Ovary (tissue), 7 donors: ENCODE measurements at regions not wholly inside any gene's neighbourhood (a gene's known extent, or its start where the extent isn't known, plus 50 kb on each side); places are given as distances from the start of the nearest gene placed in this dataset.

Experiments used
- DNase-seq, 5 donors: peaks; one replicate each; pipeline ENCODE4 v3.0.0-alpha.2; 2019 to 2020
- H3K27ac ChIP-seq, 2 donors: fragments of 200-600 bp; one replicate each; pipeline versions ENCODE4 v1.5.1 to v1.8.0; 2019 to 2022
- H3K27me3 ChIP-seq: fragments of 200-600 bp; one replicate; pipeline ENCODE4 v1.8.0; 2022
- H3K36me3 ChIP-seq: fragments of 200-600 bp; sonication (generic); one replicate; pipeline ENCODE4 v1.5.1; 2019
- H3K4me1 ChIP-seq: one replicate; pipeline ENCODE4 v1.8.1; 2013; ENCODE audit warnings: mild to moderate bottlenecking, moderate library complexity; ENCODE audit not compliant: insufficient read depth
- H3K4me3 ChIP-seq: fragments of 200-600 bp; sonication (generic); one replicate; pipeline ENCODE4 v1.5.1; 2017
- H3K9me3 ChIP-seq, 2 donors: fragments of 200-600 bp in 1 of 2; sonication (generic) in 1 of 2; one replicate each; pipeline versions ENCODE4 v1.5.1 to v1.8.1; 2013 to 2019; ENCODE audit warnings: mild to moderate bottlenecking in 1 of 2, moderate library complexity in 1 of 2
- EP300 ChIP-seq: sonication (generic); formaldehyde crosslinking; IDR thresholded peaks from one replicate; pipeline ENCODE4 v1.6.1; 2017; ENCODE audit warnings: antibody characterized with exemption
- POLR2A ChIP-seq: fragments of 450-650 bp; IDR thresholded peaks from one replicate; pipeline ENCODE4 v1.6.1; 2017; ENCODE audit warnings: antibody characterized with exemption, mild to moderate bottlenecking, moderate library complexity
- WGBS, 3 donors: extraction: QIAGEN DNeasy Blood & Tissue Kit in 1 of 3; methylation state at CpG; one replicate each; pipeline versions ENCODE4 v1.1.5 to v1.1.7; 2013 to 2017; 5-methylcytosine and 5-hydroxymethylcytosine counted together
- intact Hi-C, 4 donors: fragments of 100-400 bp; cut with DNase I; formaldehyde crosslinking; loops; one replicate each; pipeline versions ENCODE4 v1.11.0 to v1.15.1; 2022 to 2023
- TF ChIP-seq, protein P1 (sequence below), 3 donors: fragments of 450-650 bp in 2 of 3; fragments of 200-600 bp in 1 of 3; IDR thresholded peaks; one replicate each; pipeline versions ENCODE4 v1.5.1 to v1.8.0; 2016 to 2022; ENCODE audit warnings: antibody characterized with exemption in 3 of 3, mild to moderate bottlenecking in 1 of 3
- donor health status: DM: no; HTN: no; CAD: no; lungs with moderate emphysema.
- donor health status: DM: no; HTN: no; CAD: no.
- donor health status: Bipolar disorder and iron deficiency.
- donor health status: DM: no; HTN: no; CAD: no.
- donor health status: DM: yes; HTN: yes; CAD: no.

- no peaks in the 10 kb centered on the region for H3K36me3 ChIP-seq
- intact Hi-C loops: no loop called here
- H3K4me1 ChIP-seq: no peaks in the 10 kb centered on the region
- H3K9me3 ChIP-seq: no peaks in the 10 kb centered on the region
- no peak overlapping the region for H3K4me3 ChIP-seq
- 75 to 83% (median 75%) methylated on average over 21 of the region's 21 CpGs for WGBS, 3 donors
- H3K27me3 ChIP-seq: no peaks in the 10 kb centered on the region
- TF ChIP-seq EP300 (no peak), POLR2A (no peak)
- TF ChIP-seq, protein P1, sequence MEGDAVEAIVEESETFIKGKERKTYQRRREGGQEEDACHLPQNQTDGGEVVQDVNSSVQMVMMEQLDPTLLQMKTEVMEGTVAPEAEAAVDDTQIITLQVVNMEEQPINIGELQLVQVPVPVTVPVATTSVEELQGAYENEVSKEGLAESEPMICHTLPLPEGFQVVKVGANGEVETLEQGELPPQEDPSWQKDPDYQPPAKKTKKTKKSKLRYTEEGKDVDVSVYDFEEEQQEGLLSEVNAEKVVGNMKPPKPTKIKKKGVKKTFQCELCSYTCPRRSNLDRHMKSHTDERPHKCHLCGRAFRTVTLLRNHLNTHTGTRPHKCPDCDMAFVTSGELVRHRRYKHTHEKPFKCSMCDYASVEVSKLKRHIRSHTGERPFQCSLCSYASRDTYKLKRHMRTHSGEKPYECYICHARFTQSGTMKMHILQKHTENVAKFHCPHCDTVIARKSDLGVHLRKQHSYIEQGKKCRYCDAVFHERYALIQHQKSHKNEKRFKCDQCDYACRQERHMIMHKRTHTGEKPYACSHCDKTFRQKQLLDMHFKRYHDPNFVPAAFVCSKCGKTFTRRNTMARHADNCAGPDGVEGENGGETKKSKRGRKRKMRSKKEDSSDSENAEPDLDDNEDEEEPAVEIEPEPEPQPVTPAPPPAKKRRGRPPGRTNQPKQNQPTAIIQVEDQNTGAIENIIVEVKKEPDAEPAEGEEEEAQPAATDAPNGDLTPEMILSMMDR (IDR thresholded peaks at IDR 0.05): no peak
- DNase-seq: no peak
- no peak overlapping the region for H3K27ac ChIP-seq
These were observed 93.5 kb upstream of the MED13L start for GRCh38 chr12:116370886-116371580.

- H3K36me3 ChIP-seq: no peaks in the 10 kb centered on the region
- intact Hi-C loops: no loop called here
- no peak for DNase-seq
These were observed 95.3 kb upstream of the MED13L start for GRCh38 chr12:116372815-116373214.

DNA sequence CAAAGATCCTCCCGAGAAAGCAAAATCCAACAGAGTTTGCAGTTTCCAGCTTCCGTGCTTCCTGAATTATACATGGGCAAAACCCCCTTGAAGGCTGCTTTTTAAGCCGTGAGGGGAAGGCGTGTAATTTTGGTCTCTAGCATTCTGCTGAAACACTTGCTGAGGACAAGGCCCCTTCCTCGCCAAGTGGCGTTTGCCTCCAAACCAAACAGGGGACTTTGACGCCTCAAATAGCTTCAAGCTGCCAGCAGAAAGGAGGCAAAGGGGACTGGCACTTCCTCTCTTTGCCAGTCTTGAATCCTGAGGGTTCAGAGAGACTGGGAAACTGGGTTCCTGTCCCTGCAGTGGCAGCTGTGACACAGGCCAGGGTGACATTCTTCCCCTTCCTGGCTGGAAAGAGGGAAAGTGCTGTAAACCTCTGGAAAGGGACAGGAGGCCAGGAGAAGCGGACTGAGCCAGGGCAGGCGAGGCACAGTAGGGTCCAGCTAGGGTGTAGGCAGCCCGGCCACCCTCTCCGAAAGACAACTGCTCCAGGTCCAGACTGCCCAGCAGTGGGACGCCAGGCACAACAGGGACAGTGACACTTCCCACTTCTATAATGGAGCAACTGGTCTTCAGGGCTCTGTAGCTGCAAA is 96.2 kb upstream of the MED13L start:
- H3K4me1 ChIP-seq: no peaks in the 10 kb centered on the region
- no peaks in the 10 kb centered on the region for H3K9me3 ChIP-seq
- H3K36me3 ChIP-seq: no peaks in the 10 kb centered on the region
- DNase-seq: no peak
- H3K27ac ChIP-seq: no peak overlapping the region
- intact Hi-C loops: no loop called here
- WGBS, 3 donors: 77 to 84% (median 77%) methylated on average over 12 of the region's 12 CpGs
- H3K4me3 ChIP-seq: no peak overlapping the region
- H3K27me3 ChIP-seq: no peaks in the 10 kb centered on the region
- TF ChIP-seq, protein P1 (IDR thresholded peaks at IDR 0.05): no peak
- no peak for TF ChIP-seq EP300
- TF ChIP-seq POLR2A: no peak

More at GRCh38 chr12:116372815-116373214, 95.3 kb upstream of the MED13L start:
- TF ChIP-seq EP300: no peak
- TF ChIP-seq, protein P1 (IDR thresholded peaks at IDR 0.05): no peak
- no peak for TF ChIP-seq POLR2A
- Histone ChIP-seq H3K27ac (no peak overlapping the region), H3K4me1 (no peaks in the 10 kb centered on the region), H3K27me3 (no peaks in the 10 kb centered on the region), H3K4me3 (no peak overlapping the region), H3K9me3 (no peaks in the 10 kb centered on the region)
- 85 to 89% (median 85%) methylated on average over 6 of the region's 6 CpGs for WGBS, 3 donors

GRCh38 chr12:116374207-116374606 is 96.7 kb upstream of the MED13L start:
- intact Hi-C loops: no loop called here
- Histone ChIP-seq H3K27ac (no peak overlapping the region), H3K4me3 (no peak overlapping the region), H3K36me3 (no peaks in the 10 kb centered on the region), H3K4me1 (no peaks in the 10 kb centered on the region), H3K9me3 (no peaks in the 10 kb centered on the region), H3K27me3 (no peaks in the 10 kb centered on the region)
- WGBS, 3 donors: 92 to 94% (median 93%) methylated on average over 3 of the region's 3 CpGs
- no peak for DNase-seq
- TF ChIP-seq EP300 (no peak), POLR2A (no peak)

DNA sequence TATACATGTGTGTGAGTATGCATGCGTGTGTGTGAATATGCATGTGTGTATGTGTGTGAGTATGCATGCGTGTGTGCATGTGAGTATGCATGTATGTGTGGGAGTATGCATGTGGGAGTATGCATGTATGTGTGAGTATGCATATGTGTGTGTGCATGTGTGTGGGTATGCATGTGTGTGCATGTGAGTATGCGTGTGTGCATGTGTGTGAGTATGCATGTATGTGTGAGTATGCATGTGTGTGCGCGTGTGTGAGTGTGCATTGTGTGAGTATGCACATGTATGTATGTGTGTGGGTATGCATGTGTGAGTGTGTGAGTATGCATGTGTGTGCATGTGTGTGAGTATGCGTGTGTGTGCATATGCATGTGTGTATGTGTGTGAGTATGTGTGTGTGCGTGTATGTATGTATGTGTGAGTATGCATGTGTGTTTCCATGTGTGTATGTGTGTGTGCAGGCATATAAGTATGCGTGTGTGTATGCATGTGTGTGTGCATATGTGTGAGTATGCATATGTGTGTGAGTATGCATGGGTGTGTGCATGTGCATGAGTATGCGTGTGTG is 97.9 kb upstream of the MED13L start:
- no peaks in the 10 kb centered on the region for H3K4me1 ChIP-seq
- intact Hi-C loops: no loop called here
- WGBS, 3 donors: 87 to 96% (median 95%) methylated on average over 9 of the region's 9 CpGs
- no peak overlapping the region for H3K4me3 ChIP-seq
- DNase-seq: no peak
- no peaks in the 10 kb centered on the region for H3K27me3 ChIP-seq
- no peaks in the 10 kb centered on the region for H3K36me3 ChIP-seq
- TF ChIP-seq POLR2A (no peak), EP300 (no peak)
- TF ChIP-seq, protein P1 (IDR thresholded peaks at IDR 0.05): no peak
- H3K27ac ChIP-seq: no peak overlapping the region
- H3K9me3 ChIP-seq: no peaks in the 10 kb centered on the region
